ENCODE measurements at regions not wholly inside any gene's neighbourhood (a gene's known extent, or its start where the extent isn't known, plus 50 kb on each side); places are given as distances from the start of the nearest gene placed in this dataset.

DNA sequence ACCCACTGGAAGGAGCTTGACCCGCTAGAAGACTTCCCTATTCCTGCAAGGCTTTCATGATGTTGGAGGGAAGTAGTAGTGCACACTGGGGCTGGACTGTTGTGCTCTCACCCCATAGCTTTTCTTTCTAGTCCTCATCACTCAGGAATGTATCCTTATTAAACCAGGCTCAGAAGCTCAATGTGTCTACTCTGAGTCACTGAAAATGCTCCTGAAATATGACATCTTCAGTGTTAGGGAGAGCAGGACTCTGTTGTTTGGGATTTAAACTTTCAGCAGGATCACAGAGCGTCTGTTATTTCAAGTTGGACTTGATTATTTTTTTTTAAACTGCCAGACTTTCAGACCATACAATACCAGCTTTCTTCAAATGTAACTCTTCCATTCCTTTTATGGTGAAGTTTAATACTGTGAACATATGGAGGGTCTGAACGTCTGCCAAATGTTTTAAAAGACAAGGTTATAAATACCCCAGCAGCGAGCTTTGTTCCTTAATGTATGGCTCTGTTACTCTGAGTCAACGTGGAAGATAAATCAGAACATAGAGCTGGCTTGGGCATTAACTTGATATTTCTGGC, 257.5 kb downstream of the CDH11 start:
- Mint-ChIP-seq H3K27ac (no peak overlapping the region), H3K27me3 (ENCODE audit: low read depth) (no peaks in the 10 kb centered on the region), H3K9me3 (peaks cover 8 to 17% of the 10 kb centered on the region in 2 donors), H3K36me3 (ENCODE audit: insufficient read depth in 2 of 2) (peaks cover 1 to 4% of the 10 kb centered on the region in 2 donors), H3K4me3 (no peak overlapping the region), H3K4me1 (ENCODE audit: low read depth) (no peaks in the 10 kb centered on the region)
- ATAC-seq (replicated peaks in 1 of 2) (no peak), DNase-seq (no peak)

DNA sequence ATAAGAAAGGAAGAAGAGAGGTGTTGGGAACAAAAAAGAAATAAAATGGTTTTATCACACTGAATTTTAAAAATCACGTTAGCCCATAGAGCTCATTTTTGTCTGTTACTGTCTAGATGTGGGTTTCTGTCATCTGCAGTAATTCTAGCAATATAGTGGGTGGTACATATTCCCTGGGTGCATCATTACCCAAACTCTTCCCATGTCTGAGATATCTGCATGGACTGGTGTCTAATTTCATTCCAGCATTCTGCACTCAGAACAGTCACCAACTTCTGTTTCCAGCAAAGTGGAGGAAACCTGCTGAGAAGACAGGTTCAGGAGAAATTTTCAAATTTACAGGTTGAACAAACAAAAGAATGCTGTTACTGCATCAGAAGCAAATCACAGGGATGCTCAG, 263.8 kb downstream of the CDH11 start:
- Mint-ChIP-seq H3K36me3 (ENCODE audit: insufficient read depth in 2 of 2) (peaks cover 0 to 4% of the 10 kb centered on the region in 2 donors), H3K27me3 (ENCODE audit: low read depth) (no peaks in the 10 kb centered on the region), H3K4me3 (no peak overlapping the region), H3K27ac (no peak overlapping the region), H3K9me3 (peaks cover 11 to 15% of the 10 kb centered on the region in 2 donors), H3K4me1 (ENCODE audit: low read depth) (no peaks in the 10 kb centered on the region)
- ATAC-seq (replicated peaks in 1 of 2) (no peak), DNase-seq (no peak)

DNA sequence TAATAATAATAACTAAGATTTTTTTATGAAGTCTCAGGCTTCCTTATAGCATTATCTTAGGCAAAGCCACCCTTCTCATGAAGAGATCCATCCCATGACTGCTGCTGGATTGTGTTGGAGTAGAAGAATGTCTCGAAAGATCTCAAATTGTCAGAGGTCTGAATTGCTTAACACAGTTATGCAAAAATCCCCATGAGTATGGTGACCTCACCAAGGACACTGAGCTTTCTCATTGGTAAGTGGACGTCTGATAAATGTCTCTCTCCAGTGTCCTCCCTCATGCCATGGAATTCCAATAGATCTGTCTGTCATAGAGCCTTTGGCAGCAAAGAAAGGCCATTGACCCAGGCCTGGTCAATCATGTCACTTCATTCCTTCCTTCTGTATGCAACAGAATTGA, 264.5 kb downstream of the CDH11 start:
- no peaks in the 10 kb centered on the region for H3K27me3 Mint-ChIP-seq (ENCODE audit: low read depth)
- H3K9me3 Mint-ChIP-seq: peaks cover 11 to 15% of the 10 kb centered on the region in 2 donors
- no peak overlapping the region for H3K27ac Mint-ChIP-seq
- no peaks in the 10 kb centered on the region for H3K4me1 Mint-ChIP-seq (ENCODE audit: low read depth)
- H3K36me3 Mint-ChIP-seq (ENCODE audit: insufficient read depth in 2 of 2): peaks cover 0 to 4% of the 10 kb centered on the region in 2 donors
- ATAC-seq (replicated peaks in 1 of 2): no peak
- DNase-seq: no peak
- H3K4me3 Mint-ChIP-seq: no peak overlapping the region

DNA sequence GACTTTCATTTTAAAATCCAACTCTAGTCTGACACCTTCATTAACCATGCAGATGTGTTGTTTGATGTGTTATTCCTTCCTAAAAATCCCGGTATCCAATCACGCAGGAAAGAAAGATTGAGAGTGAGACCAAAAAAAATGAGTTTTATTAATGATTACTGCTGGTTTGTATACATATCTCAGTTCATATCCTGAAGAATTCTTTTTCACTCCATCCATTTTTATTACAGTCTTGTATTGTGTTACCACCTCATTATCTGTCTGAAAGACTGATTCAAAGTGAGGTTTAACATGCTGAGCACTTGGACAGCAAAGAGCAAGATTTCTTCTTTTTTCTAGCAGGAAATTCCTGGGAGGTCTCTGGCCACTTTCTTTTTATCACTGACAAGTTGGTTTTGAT, 268.3 kb downstream of the CDH11 start:
- Mint-ChIP-seq H3K4me1 (ENCODE audit: low read depth) (no peaks in the 10 kb centered on the region), H3K36me3 (ENCODE audit: insufficient read depth in 2 of 2) (no peaks in the 10 kb centered on the region), H3K27me3 (ENCODE audit: low read depth) (no peaks in the 10 kb centered on the region), H3K27ac (no peak overlapping the region), H3K9me3 (peaks cover 5 to 7% of the 10 kb centered on the region in 2 donors), H3K4me3 (no peak overlapping the region)
- ATAC-seq (replicated peaks in 1 of 2): no peak
- no peak for DNase-seq

DNA sequence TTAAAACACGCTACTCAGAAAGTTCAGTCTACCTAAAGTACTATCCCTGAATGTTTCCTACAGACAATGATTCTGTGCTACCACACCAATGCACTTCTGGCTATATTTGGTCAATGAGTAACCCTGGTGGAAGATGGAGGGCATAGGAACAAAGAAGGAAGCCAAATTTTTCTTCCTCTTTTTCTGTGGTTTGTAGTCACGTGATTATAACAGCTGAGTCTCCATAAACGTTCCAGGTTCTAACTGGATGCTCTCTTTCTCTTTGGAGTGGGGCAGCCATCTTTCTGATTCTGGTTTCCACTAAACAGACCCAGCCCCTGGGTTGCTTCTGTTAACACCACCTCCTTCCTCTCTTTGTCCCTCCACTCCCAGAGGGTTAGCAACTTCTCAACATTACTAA, 274.9 kb downstream of the CDH11 start:
- Mint-ChIP-seq H3K4me1 (ENCODE audit: low read depth) (no peaks in the 10 kb centered on the region), H3K27ac (no peak overlapping the region), H3K36me3 (ENCODE audit: insufficient read depth in 2 of 2) (peaks cover 0 to 2% of the 10 kb centered on the region in 2 donors), H3K9me3 (peaks cover 6 to 14% of the 10 kb centered on the region in 2 donors), H3K4me3 (no peak overlapping the region), H3K27me3 (ENCODE audit: low read depth) (no peaks in the 10 kb centered on the region)
- ATAC-seq (replicated peaks in 1 of 2) (no peak), DNase-seq (no peak)

DNA sequence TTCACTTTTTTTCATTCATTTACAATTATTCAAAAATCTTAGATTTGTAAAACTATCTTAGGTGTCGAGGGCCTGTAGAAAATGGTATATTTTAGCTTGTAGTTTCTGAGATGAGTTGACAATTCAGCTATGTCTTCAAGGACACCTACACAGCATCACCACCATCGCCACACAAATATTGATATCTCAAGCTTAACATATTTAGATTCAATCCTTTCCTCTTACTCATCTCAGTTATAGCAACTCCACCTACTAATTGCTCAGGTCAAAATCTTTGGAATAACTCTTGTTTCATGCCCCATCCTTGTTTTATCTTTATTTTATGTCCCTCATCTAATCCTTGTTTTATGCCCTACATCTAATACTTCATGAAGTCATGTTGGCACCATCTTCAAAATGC, 276.8 kb downstream of the CDH11 start:
- H3K36me3 Mint-ChIP-seq (ENCODE audit: insufficient read depth in 2 of 2): peaks cover 0 to 2% of the 10 kb centered on the region in 2 donors
- ATAC-seq (replicated peaks in 1 of 2): no peak
- H3K27me3 Mint-ChIP-seq (ENCODE audit: low read depth): no peaks in the 10 kb centered on the region
- no peak overlapping the region for H3K4me3 Mint-ChIP-seq
- H3K4me1 Mint-ChIP-seq (ENCODE audit: low read depth): no peaks in the 10 kb centered on the region
- H3K27ac Mint-ChIP-seq: no peak overlapping the region
- DNase-seq: no peak
- H3K9me3 Mint-ChIP-seq: peaks cover 14 to 23% of the 10 kb centered on the region in 2 donors

DNA sequence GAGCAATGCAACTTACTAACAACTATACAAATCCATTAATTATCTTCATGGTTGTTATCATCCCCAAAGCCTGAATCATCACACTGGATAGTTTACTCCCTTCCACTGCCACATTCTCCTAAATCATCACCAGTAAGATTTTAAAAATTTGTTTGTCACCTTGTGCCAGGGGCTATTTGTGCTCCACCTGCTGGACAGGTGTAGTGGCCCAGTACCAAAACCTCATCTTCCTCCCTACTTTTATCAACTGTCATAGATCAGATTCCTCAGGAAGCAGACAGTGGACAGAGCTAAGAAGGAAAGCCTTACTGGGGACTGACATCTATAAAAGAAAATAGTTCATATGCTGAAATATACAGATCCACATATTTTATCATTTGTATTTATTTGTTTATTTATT, 280.4 kb downstream of the CDH11 start:
- H3K9me3 Mint-ChIP-seq: peaks cover 21 to 22% of the 10 kb centered on the region in 2 donors
- DNase-seq (no peak), ATAC-seq (replicated peaks in 1 of 2) (no peak)
- no peak overlapping the region for H3K4me3 Mint-ChIP-seq
- no peaks in the 10 kb centered on the region for H3K4me1 Mint-ChIP-seq (ENCODE audit: low read depth)
- H3K27me3 Mint-ChIP-seq (ENCODE audit: low read depth): no peaks in the 10 kb centered on the region
- H3K27ac Mint-ChIP-seq: no peak overlapping the region
- no peaks in the 10 kb centered on the region for H3K36me3 Mint-ChIP-seq (ENCODE audit: insufficient read depth in 2 of 2)

DNA sequence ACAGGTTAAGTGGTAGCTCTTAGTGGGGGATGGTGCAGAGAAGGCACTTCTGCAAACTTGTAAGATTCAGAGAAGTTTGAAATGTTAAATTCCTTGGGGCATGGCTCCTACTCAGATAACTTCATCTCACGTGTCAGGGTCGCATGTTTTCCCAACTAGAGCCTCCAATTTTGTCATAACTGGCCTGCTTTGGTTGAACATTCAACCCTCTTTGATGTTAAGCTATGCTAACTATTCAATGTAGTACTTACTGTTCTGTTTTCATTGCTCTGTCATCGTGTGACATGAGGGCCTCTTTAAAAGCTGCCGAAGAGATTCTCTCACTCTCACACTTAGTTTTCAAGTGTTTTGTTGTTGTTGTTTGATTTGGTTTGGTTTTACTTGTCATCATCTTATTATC, 280.8 kb downstream of the CDH11 start:
- no peaks in the 10 kb centered on the region for H3K27me3 Mint-ChIP-seq (ENCODE audit: low read depth)
- H3K36me3 Mint-ChIP-seq (ENCODE audit: insufficient read depth in 2 of 2): no peaks in the 10 kb centered on the region
- peaks cover 22 to 23% of the 10 kb centered on the region in 2 donors for H3K9me3 Mint-ChIP-seq
- DNase-seq (no peak), ATAC-seq (replicated peaks in 1 of 2) (no peak)
- no peak overlapping the region for H3K27ac Mint-ChIP-seq
- H3K4me3 Mint-ChIP-seq: no peak overlapping the region
- H3K4me1 Mint-ChIP-seq (ENCODE audit: low read depth): no peaks in the 10 kb centered on the region

DNA sequence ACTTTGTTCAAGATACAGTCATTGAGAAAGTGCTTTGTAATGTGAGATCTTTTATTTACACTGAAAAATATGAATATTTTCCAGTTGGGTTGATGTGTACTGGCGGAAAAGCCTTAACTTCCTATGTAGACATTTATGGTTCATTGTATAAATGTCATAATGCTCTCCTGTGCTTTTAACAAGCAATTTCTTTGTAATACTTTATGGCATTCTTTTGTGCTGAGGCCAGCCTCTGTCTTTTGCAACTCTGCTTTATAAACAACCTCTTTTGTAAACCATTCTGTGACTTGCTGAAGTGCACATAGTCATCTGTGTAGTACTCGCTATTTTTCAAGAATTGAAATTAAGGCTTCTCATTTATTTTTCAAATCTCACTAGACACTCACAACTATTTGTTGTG, 291.2 kb downstream of the CDH11 start:
- Mint-ChIP-seq H3K4me3 (no peak overlapping the region), H3K4me1 (ENCODE audit: low read depth) (no peaks in the 10 kb centered on the region), H3K27me3 (ENCODE audit: low read depth) (no peaks in the 10 kb centered on the region), H3K27ac (no peak overlapping the region), H3K36me3 (ENCODE audit: insufficient read depth in 2 of 2) (peaks cover 3 to 6% of the 10 kb centered on the region in 2 donors), H3K9me3 (peaks cover 11 to 15% of the 10 kb centered on the region in 2 donors)
- no peak for ATAC-seq (replicated peaks in 1 of 2)
- DNase-seq: no peak

DNA sequence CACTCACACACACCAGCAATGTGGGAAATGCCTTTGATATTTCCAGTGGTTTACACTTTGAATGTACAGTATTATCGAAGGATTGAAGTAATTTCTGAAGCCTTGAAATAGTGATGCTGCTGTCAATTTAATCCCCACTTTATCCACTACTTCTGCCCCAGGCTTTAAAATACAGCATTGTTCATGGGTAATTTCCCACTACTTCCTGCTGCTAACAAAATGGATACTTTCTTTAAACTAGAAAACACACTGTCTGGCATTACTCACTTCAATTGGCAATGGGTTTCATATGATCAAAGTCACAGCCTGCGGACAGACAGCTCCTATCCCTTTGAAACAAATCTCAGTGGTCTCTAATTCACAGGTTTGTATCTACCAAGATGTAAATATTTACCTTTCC, 292.2 kb downstream of the CDH11 start:
- H3K4me3 Mint-ChIP-seq: no peak overlapping the region
- H3K4me1 Mint-ChIP-seq (ENCODE audit: low read depth): no peaks in the 10 kb centered on the region
- no peak overlapping the region for H3K27ac Mint-ChIP-seq
- peaks cover 8 to 11% of the 10 kb centered on the region in 2 donors for H3K9me3 Mint-ChIP-seq
- ATAC-seq (replicated peaks in 1 of 2): no peak
- DNase-seq: no peak
- no peaks in the 10 kb centered on the region for H3K27me3 Mint-ChIP-seq (ENCODE audit: low read depth)
- H3K36me3 Mint-ChIP-seq (ENCODE audit: insufficient read depth in 2 of 2): peaks cover 3 to 6% of the 10 kb centered on the region in 2 donors

DNA sequence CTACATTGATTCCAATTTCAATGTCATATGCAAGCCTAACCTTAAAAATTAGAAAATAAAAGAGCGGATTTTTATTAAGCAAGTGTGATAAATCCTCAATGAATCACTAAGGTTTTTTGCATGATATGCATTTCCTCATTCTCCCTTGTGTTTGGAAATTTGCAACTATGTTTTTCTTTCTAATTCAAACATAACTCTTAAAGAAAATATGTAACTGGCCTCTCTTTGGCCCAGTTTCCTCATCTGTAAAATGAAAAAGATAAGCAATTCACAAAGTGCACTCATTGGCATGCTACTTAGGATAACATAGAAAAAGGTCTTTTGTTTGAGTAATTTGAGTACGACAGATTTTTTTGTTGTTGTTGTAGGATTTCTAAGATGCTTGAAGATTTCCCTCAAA, 295.5 kb downstream of the CDH11 start:
- ATAC-seq (replicated peaks in 1 of 2) (no peak), DNase-seq (no peak)
- H3K4me1 Mint-ChIP-seq (ENCODE audit: low read depth): no peaks in the 10 kb centered on the region
- H3K4me3 Mint-ChIP-seq: no peak overlapping the region
- peaks cover 10 to 15% of the 10 kb centered on the region in 2 donors for H3K9me3 Mint-ChIP-seq
- H3K27me3 Mint-ChIP-seq (ENCODE audit: low read depth): no peaks in the 10 kb centered on the region
- H3K27ac Mint-ChIP-seq: no peak overlapping the region
- peaks cover 0 to 3% of the 10 kb centered on the region in 2 donors for H3K36me3 Mint-ChIP-seq (ENCODE audit: insufficient read depth in 2 of 2)

DNA sequence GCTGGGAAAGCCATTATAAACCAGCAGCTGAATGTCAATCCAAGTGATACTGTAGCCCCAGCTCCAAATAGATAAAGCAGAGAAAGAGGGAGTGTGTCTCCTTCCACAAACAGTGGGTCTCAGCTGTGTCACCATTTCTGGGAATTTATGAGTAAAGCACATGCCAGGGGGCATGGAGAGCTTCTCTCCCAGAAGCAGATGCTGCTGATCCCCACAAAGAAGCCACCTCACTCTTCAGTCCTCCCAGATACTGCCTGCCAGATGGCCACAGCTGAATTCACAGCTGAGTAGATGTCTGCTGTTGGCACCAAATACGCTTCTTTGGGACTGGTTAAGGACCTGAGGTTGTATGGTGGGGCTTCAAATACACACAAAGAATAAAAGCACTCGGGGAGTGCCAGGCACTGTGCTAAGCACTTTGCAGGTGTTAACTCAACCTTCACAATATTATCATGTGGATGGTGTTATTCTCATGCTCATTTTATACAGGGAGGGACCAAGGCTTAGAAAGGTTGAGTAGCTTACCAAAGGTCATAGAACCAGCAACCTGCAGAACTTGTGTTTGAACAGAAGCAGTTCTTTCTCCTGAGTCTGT, 298.3 kb downstream of the CDH11 start:
- Mint-ChIP-seq H3K27me3 (ENCODE audit: low read depth) (no peaks in the 10 kb centered on the region), H3K4me1 (ENCODE audit: low read depth) (no peaks in the 10 kb centered on the region), H3K9me3 (peaks cover 14 to 20% of the 10 kb centered on the region in 2 donors), H3K27ac (no peak overlapping the region), H3K36me3 (ENCODE audit: insufficient read depth in 2 of 2) (peaks cover 3% of the 10 kb centered on the region in 2 donors), H3K4me3 (no peak overlapping the region)
- no peak for DNase-seq
- no peak for ATAC-seq (replicated peaks in 1 of 2)

DNA sequence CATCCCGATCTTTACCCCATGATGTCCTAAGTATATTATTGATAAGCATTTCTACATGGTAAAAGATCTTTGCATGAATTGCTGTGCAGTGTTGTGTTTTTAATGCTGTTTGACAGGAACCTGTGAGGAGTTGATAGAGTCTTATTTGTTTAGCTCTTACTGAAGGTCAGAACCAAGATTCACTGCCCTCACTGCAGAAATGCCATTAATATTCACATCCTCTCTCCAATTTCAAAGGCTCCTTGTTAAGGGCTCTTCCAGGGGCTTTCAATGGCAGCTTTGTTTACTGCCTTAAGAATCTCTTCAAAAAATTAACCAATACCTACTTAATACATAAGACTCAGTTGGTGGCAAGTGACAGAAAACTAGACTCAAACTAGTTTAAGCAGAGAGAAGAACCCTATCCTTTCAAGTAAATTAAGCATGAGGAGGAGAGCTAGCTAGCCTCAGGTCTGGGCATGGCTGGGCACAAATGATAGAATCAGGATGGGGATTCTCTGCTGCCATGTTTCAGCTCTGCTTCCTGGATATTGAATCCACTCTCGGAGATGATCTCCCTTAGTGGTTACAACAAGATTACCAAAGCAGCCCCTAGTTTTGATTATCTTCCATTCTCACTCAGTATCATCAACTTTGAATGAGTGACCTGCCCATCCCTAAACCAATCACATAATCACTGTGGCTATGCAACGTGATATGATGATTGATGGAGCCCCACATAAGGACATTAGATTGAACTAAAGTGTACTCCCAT, 311.8 kb downstream of the CDH11 start:
- Mint-ChIP-seq H3K9me3 (peaks cover 12 to 22% of the 10 kb centered on the region in 2 donors), H3K27ac (no peak overlapping the region), H3K4me1 (ENCODE audit: low read depth) (no peaks in the 10 kb centered on the region), H3K27me3 (ENCODE audit: low read depth) (no peaks in the 10 kb centered on the region), H3K36me3 (ENCODE audit: insufficient read depth in 2 of 2) (peaks cover 0 to 1% of the 10 kb centered on the region in 2 donors), H3K4me3 (no peak overlapping the region)
- ATAC-seq (replicated peaks in 1 of 2) (no peak), DNase-seq (no peak)
